H1 (cell line): ENCODE measurements at regions not wholly inside any gene's neighbourhood (a gene's known extent, or its start where the extent isn't known, plus 50 kb on each side); places are given as distances from the start of the nearest gene placed in this dataset.

ENCODE experiments used
- CTCF ChIA-PET: fragments of 300-600 bp; sonication (Branson Sonifier 250); formaldehyde crosslinking; loops from one replicate; lab custom pipeline; 2021; ENCODE audit not compliant: partially characterized antibody; lab: Charles Lee
- POLR2A ChIA-PET: fragments of 300-600 bp; sonication (Branson Sonifier 250); formaldehyde crosslinking; loops from one replicate; lab custom pipeline; 2021; ENCODE audit warnings: inconsistent platforms; ENCODE audit not compliant: partially characterized antibody; lab: Charles Lee
- DNase-seq, 2 experiments: peaks; one replicate each; pipeline versions ENCODE4 v3.0.0 to v3.0.0-alpha.2; 2010 to 2022; ENCODE audit warnings: low spot score in 2 of 2, low read depth in 1 of 2, mixed read lengths in 1 of 2
- FAIRE-seq: peaks from 2 replicates; lab custom pipeline; 2011; peaks lifted over from hg19 to GRCh38; lab: Jason Lieb, UNC
- H2AFZ ChIP-seq: 2 replicates; pipeline ENCODE4 v1.8.1; 2012; ENCODE audit warnings: low read length, inconsistent platforms
- H2AK5ac ChIP-seq: 2 replicates; pipeline ENCODE4 v1.6.1; 2013; ENCODE audit warnings: low read depth, low read length
- H2BK120ac ChIP-seq: replicated peaks from 2 replicates; pipeline ENCODE3; 2013; ENCODE audit warnings: low read depth, low read length, inconsistent platforms
- H2BK12ac ChIP-seq: 2 replicates; pipeline ENCODE4 v1.6.1; 2013; ENCODE audit warnings: low read depth, low read length
- H2BK15ac ChIP-seq: 2 replicates; pipeline ENCODE4 v1.6.1; 2013; ENCODE audit warnings: low read length
- H2BK20ac ChIP-seq: 2 replicates; pipeline ENCODE4 v1.6.1; 2013; ENCODE audit warnings: low read length
- H2BK5ac ChIP-seq: 2 replicates; pipeline ENCODE4 v1.6.1; 2013; ENCODE audit warnings: low read depth, low read length
- H3K14ac ChIP-seq: 2 replicates; pipeline ENCODE4 v1.6.1; 2013; ENCODE audit warnings: inconsistent platforms; ENCODE audit not compliant: insufficient read length
- H3K18ac ChIP-seq: 2 replicates; pipeline ENCODE4 v1.6.1; 2013; ENCODE audit warnings: low read length; ENCODE audit errors: extremely low read depth
- H3K23ac ChIP-seq: 2 replicates; pipeline ENCODE4 v1.6.1; 2013; ENCODE audit warnings: inconsistent platforms; ENCODE audit not compliant: insufficient read length
- H3K23me2 ChIP-seq: 2 replicates; pipeline ENCODE4 v1.6.1; 2013; ENCODE audit warnings: low read depth, low read length
- H3K27ac ChIP-seq: 2 replicates; pipeline ENCODE4 v1.6.1; 2011; ENCODE audit warnings: low read depth, low read length, inconsistent platforms
- H3K27me3 ChIP-seq, 4 experiments: replicated peaks in 1 of 4; 1 replicate in 1 of 4; 2 replicates in 3 of 4; pipeline versions ENCODE4 v1.6.1 to v1.8.1; 2011 to 2013; ENCODE audit warnings: low read length in 3 of 4, mild to moderate bottlenecking in 3 of 4, inconsistent platforms in 2 of 4, mixed read lengths in 2 of 4, moderate library complexity in 1 of 4; ENCODE audit not compliant: control insufficient read depth in 3 of 4, insufficient read depth in 3 of 4; ENCODE audit errors: extremely low read depth in 1 of 4
- H3K36me3 ChIP-seq, 4 experiments: 2 replicates each; pipeline versions ENCODE4 v1.6.1 to v1.8.1; 2011 to 2013; ENCODE audit warnings: mild to moderate bottlenecking in 4 of 4, low read length in 3 of 4, moderate library complexity in 2 of 4, control low read depth in 1 of 4, inconsistent platforms in 1 of 4; ENCODE audit not compliant: insufficient read depth in 4 of 4, control insufficient read depth in 2 of 4
- H3K4ac ChIP-seq: replicated peaks from 2 replicates; pipeline ENCODE3; 2013; ENCODE audit warnings: low read length, low read depth, mixed read lengths, inconsistent platforms; ENCODE audit not compliant: insufficient read length
- H3K4me1 ChIP-seq, 4 experiments: replicated peaks in 1 of 4; 1 replicate in 1 of 4; 2 replicates in 3 of 4; pipeline versions ENCODE4 v1.6.1 to v1.8.1; 2011 to 2013; ENCODE audit warnings: low read length in 3 of 4, inconsistent platforms in 2 of 4, mixed read lengths in 1 of 4; ENCODE audit not compliant: insufficient read depth in 4 of 4, control insufficient read depth in 3 of 4
- H3K4me2 ChIP-seq, 2 experiments: 2 replicates each; pipeline versions ENCODE4 v1.6.1 to v1.8.1; 2011 to 2013; ENCODE audit warnings: low read depth in 2 of 2, low read length in 2 of 2, control low read depth in 1 of 2, inconsistent platforms in 1 of 2, mild to moderate bottlenecking in 1 of 2; ENCODE audit not compliant: insufficient read depth in 1 of 2
- H3K4me3 ChIP-seq, 4 experiments: fragments of 200-600, 300-600 bp in 1 of 4; sonication (generic), shearing (Covaris generic), sonication (Bioruptor Twin) in 1 of 4; 2 replicates each; pipeline versions ENCODE4 v1.5.1 to v1.8.1; 2011 to 2016; ENCODE audit warnings: low read length in 4 of 4, low read depth in 3 of 4, control low read depth in 2 of 4, inconsistent platforms in 2 of 4, mild to moderate bottlenecking in 2 of 4, mixed read lengths in 1 of 4, moderate library complexity in 1 of 4; ENCODE audit not compliant: insufficient read depth in 2 of 4; ENCODE audit errors: extremely low read depth in 1 of 4
- H3K56ac ChIP-seq: replicated peaks from 2 replicates; pipeline ENCODE3; 2013; ENCODE audit warnings: low read depth, mild to moderate bottlenecking, mixed read lengths, low read length, inconsistent platforms; ENCODE audit not compliant: insufficient read length
- H3K79me1 ChIP-seq: 2 replicates; pipeline ENCODE4 v1.6.1; 2013; ENCODE audit warnings: low read depth, low read length, control low read depth
- H3K79me2 ChIP-seq, 2 experiments: 2 replicates each; pipeline versions ENCODE4 v1.6.1 to v1.8.1; 2012 to 2013; ENCODE audit warnings: low read length in 2 of 2, mild to moderate bottlenecking in 2 of 2, inconsistent platforms in 1 of 2; ENCODE audit not compliant: insufficient read depth in 2 of 2, control insufficient read depth in 1 of 2
- H3K9ac ChIP-seq, 4 experiments: replicated peaks in 1 of 4; 1 replicate in 1 of 4; 2 replicates in 3 of 4; pipeline versions ENCODE4 v1.6.1 to v1.8.1; 2011 to 2013; ENCODE audit warnings: low read depth in 3 of 4, low read length in 3 of 4, control low read depth in 2 of 4, mild to moderate bottlenecking in 2 of 4, moderate library complexity in 2 of 4, inconsistent platforms in 1 of 4; ENCODE audit errors: extremely low read depth in 1 of 4
- H3K9me3 ChIP-seq, 2 experiments: 2 replicates each; pipeline versions ENCODE4 v1.6.1 to v1.8.1; 2012 to 2013; ENCODE audit warnings: mild to moderate bottlenecking in 2 of 2, moderate library complexity in 2 of 2, control low read depth in 1 of 2, inconsistent platforms in 1 of 2, low read depth in 1 of 2, low read length in 1 of 2, mixed read lengths in 1 of 2; ENCODE audit not compliant: insufficient read depth in 2 of 2
- H4K20me1 ChIP-seq, 2 experiments: replicated peaks in 1 of 2; 2 replicates each; pipeline versions ENCODE3 to v1.8.1; 2011 to 2013; ENCODE audit warnings: inconsistent platforms in 2 of 2, low read length in 2 of 2, mild to moderate bottlenecking in 1 of 2; ENCODE audit not compliant: insufficient read depth in 2 of 2, control insufficient read depth in 1 of 2
- H4K5ac ChIP-seq: 2 replicates; pipeline ENCODE4 v1.6.1; 2013; ENCODE audit warnings: low read length, low read depth, mixed read lengths, inconsistent platforms; ENCODE audit not compliant: insufficient read length
- H4K8ac ChIP-seq: 2 replicates; pipeline ENCODE4 v1.8.0; 2013; ENCODE audit warnings: mild to moderate bottlenecking, moderate library complexity, low read length, inconsistent platforms; ENCODE audit not compliant: insufficient read depth; ENCODE audit errors: extremely low read depth
- H4K91ac ChIP-seq: replicated peaks from 2 replicates; pipeline ENCODE3; 2013; ENCODE audit warnings: low read length, mixed read lengths, inconsistent platforms; ENCODE audit not compliant: insufficient read length
- BACH1 ChIP-seq: IDR thresholded peaks from 2 replicates; pipeline ENCODE4 v1.6.1; 2012; ENCODE audit warnings: low read length, improper control_type of control experiment
- CBX5 ChIP-seq: fragments of 300-800, 300-1000 bp; sonication (generic); IDR thresholded peaks from 2 replicates; pipeline ENCODE4 v1.7.1; 2016; ENCODE audit warnings: antibody characterized with exemption, low read length, low read depth
- CBX8 ChIP-seq: fragments of 300-800, 300-1000 bp; sonication (generic); IDR thresholded peaks from 2 replicates; pipeline ENCODE4 v1.7.1; 2016; ENCODE audit warnings: low read depth, low read length, borderline replicate concordance
- CTBP2 ChIP-seq: IDR thresholded peaks from 2 replicates; pipeline ENCODE4 v1.7.0; 2011; ENCODE audit warnings: borderline replicate concordance, mild to moderate bottlenecking, moderate library complexity, mixed read lengths, low read length; ENCODE audit not compliant: insufficient read depth, insufficient read length
- JUN ChIP-seq: IDR thresholded peaks from 2 replicates; pipeline ENCODE4 v1.6.1; 2011; ENCODE audit warnings: low read depth, mild to moderate bottlenecking, improper control_type of control experiment, low read length
- MAFK ChIP-seq: IDR thresholded peaks from 2 replicates; pipeline ENCODE4 v1.6.1; 2012; ENCODE audit warnings: low read depth, mild to moderate bottlenecking, improper control_type of control experiment, low read length
- POU5F1 ChIP-seq: IDR thresholded peaks from 2 replicates; pipeline ENCODE4 v1.6.1; 2011; ENCODE audit warnings: low read depth, mild to moderate bottlenecking, low read length, moderate library complexity
- SIX5 ChIP-seq: IDR thresholded peaks from 2 replicates; pipeline ENCODE4 v1.6.1; 2011; ENCODE audit warnings: mild to moderate bottlenecking, low read depth, low read length
- SP1 ChIP-seq: IDR thresholded peaks from 2 replicates; pipeline ENCODE4 v1.6.1; 2011; ENCODE audit warnings: low read depth, low read length
- SUZ12 ChIP-seq: fragments of 200-600 bp; sonication (generic); IDR thresholded peaks from 2 replicates; pipeline ENCODE4 v1.6.1; 2012; ENCODE audit warnings: mild to moderate bottlenecking, inconsistent platforms, low read length, moderate library complexity, mixed read lengths
- WGBS, 2 experiments: shearing (Covaris generic) in 1 of 2; methylation state at CpG; one replicate each; pipeline versions ENCODE4 v1.1.6 to v1.1.7; 2013 to 2015; ENCODE audit warnings: low lambda C conversion rate in 2 of 2, mixed read lengths in 2 of 2, inconsistent platforms in 1 of 2, low coverage in 1 of 2, missing lambda C conversion rate in 1 of 2; ENCODE audit not compliant: insufficient replicate concordance in 2 of 2, insufficient coverage in 1 of 2, insufficient read length in 1 of 2; ENCODE audit errors: extremely low coverage in 1 of 2, missing lambda C conversion rate in 1 of 2; 5-methylcytosine and 5-hydroxymethylcytosine counted together

DNA sequence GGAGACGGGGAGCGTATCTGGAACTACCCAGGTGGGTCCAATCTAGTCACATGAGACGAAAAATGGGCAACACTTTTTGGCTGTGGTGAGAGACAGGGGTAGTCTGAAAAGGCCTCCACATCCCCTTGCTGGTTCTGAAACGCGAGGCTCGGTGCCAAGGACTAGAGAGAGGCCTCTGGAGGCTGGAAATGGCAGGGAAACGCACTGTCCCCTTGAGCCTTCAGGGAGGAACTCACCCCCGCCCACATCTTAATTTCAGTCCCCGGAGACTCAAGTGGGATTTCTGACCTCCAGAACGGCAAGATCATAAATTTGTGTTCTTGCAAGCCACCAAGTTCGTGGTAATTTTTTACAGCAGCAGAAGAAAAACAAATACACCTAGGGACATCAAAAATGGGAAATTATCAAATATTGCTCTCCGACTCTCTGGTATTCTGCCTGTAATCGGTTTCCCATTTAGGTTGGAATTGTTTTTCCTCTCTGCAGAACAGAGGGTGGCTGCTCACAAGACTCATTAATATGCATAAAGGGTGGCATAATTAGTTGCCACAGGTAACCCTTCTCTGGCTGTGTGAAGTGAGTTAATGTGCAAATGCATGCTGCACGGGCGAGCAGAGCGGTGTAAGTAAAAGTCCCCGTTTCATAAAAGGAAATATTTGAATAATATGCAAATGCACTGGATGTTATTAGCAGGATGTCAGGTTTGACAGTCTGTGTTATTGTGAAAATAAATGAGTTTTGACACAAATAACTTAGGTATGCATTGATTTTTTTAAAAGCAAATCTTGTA is 185.7 kb downstream of the ARRDC4 start:
- ChIA-PET CTCF (no interaction called here), POLR2A (no interaction called here)
- H4K20me1 ChIP-seq, result no peaks in the 10 kb centered on the region
- H3K4me1 ChIP-seq, result peaks cover 0 to 3% (median 0%) of the 10 kb centered on the region in 4 experiments; a peak in 2 of 7 replicates
- no peak overlapping the region for H2AK5ac ChIP-seq
- H2BK20ac ChIP-seq, result no peak overlapping the region
- no peak overlapping the region for H3K4me3 ChIP-seq
- no peak overlapping the region for H3K27ac ChIP-seq
- no peaks in the 10 kb centered on the region for H3K79me2 ChIP-seq
- no peak overlapping the region for H3K56ac ChIP-seq
- TF ChIP-seq SIX5 (no peak), MAFK (no peak), CTBP2 (no peak), JUN (no peak), SP1 (no peak), BACH1 (no peak), SUZ12 (no peak), POU5F1 (no peak), CBX8 (no peak), CBX5 (no peak)
- H3K14ac ChIP-seq, result no peak overlapping the region
- 90% methylated on average over 17 of the region's 17 CpGs; no CpG with 5 or more reads in 1 of the 2 experiments for WGBS, 2 experiments
- H3K23ac ChIP-seq, result no peak overlapping the region
- H2BK15ac ChIP-seq, result no peak overlapping the region
- no peak overlapping the region for H2AFZ ChIP-seq
- no peak overlapping the region for H4K91ac ChIP-seq
- FAIRE-seq (no peak), DNase-seq (no peak)
- no peaks in the 10 kb centered on the region for H3K79me1 ChIP-seq
- 0 out of 7 replicates have a peak, but pooled peaks cover 0 to 3% (median 0%) of the 10 kb centered on the region in 4 experiments for H3K27me3 ChIP-seq
- no peak overlapping the region for H2BK5ac ChIP-seq
- no peak overlapping the region for H3K9ac ChIP-seq
- H4K8ac ChIP-seq, result no peak overlapping the region
- H3K23me2 ChIP-seq, result no peaks in the 10 kb centered on the region; the same call in 1 of the 2 replicates
- no peaks in the 10 kb centered on the region for H3K9me3 ChIP-seq
- H3K4ac ChIP-seq, result no peak overlapping the region
- no peak overlapping the region for H2BK120ac ChIP-seq
- no peak overlapping the region for H3K18ac ChIP-seq
- no peaks in the 10 kb centered on the region for H3K36me3 ChIP-seq
- no peak overlapping the region for H2BK12ac ChIP-seq
- H4K5ac ChIP-seq, result no peak overlapping the region
- H3K4me2 ChIP-seq, result no peak overlapping the region
